ENCODE measurements at regions not wholly inside any gene's neighbourhood (a gene's known extent, or its start where the extent isn't known, plus 50 kb on each side); places are given as distances from the start of the nearest gene placed in this dataset.

- ChIA-PET POLR2A (no interaction called here), CTCF (no interaction called here)
- Histone ChIP-seq H2AFZ (ENCODE audit: low read depth, low read length) (no peak overlapping the region), H3K4me2 (ENCODE audit: insufficient read depth, low read length) (no peak overlapping the region), H3K27ac (ENCODE audit: insufficient read depth, low read depth, low read length) (no peak overlapping the region), H3K27me3 (ENCODE audit: control insufficient read depth in 2 of 2, insufficient read depth in 2 of 2, low read length in 2 of 2) (peaks cover 0 to 2% of the 10 kb centered on the region in 2 experiments), H3K9me3 (replicated peaks; ENCODE audit: control insufficient read depth, insufficient read depth, low read length) (no peaks in the 10 kb centered on the region), H3K9me1 (replicated peaks; ENCODE audit: control insufficient read depth, extremely low read depth, insufficient read depth, low read length) (no peaks in the 10 kb centered on the region), H3K9ac (replicated peaks; ENCODE audit: extremely low read depth, insufficient read depth, low read length) (no peak overlapping the region), H3K4me3 (replicated peaks in 1 of 3; ENCODE audit: insufficient read depth in 1 of 3, low read depth in 1 of 3, low read length in 3 of 3) (no peak overlapping the region), H4K20me1 (replicated peaks; ENCODE audit: control insufficient read depth, extremely low read depth, insufficient read depth, low read length) (no peaks in the 10 kb centered on the region), H3K4me1 (ENCODE audit: control insufficient read depth, extremely low read depth, insufficient read depth, low read length) (no peaks in the 10 kb centered on the region), H3K36me3 (ENCODE audit: control insufficient read depth in 2 of 2, extremely low read depth in 1 of 2, insufficient read depth in 2 of 2, low read length in 2 of 2) (no peaks in the 10 kb centered on the region), H3K79me2 (ENCODE audit: control insufficient read depth, insufficient read depth, low read length) (no peaks in the 10 kb centered on the region)
- intact Hi-C loops (cut with micrococcal nuclease) (no loop called here), dilution Hi-C loops (cut with MboI; ENCODE audit: extremely low pct_ligation_motif_present, low sequenced_read_pairs) (no loop called here)
- BruUV-seq (replicated peaks): no TSS peak
- FAIRE-seq (no peak), DNase-seq (ENCODE audit: low read depth, low spot score) (no peak)
- TF ChIP-seq MYC (IDR thresholded peaks at IDR 0.05; ENCODE audit: low read depth, low read length): no peak
- TF ChIP-seq POLR2A (IDR thresholded peaks at IDR 0.05; ENCODE audit: low read depth, low read length): no peak
- TF ChIP-seq CTCF (IDR thresholded peaks at IDR 0.05; ENCODE audit: extremely low read depth in 1 of 2, insufficient read depth in 1 of 2, low read depth in 1 of 2, low read length in 2 of 2): no peak
- no peak for TF ChIP-seq GATA2 (IDR thresholded peaks at IDR 0.05; ENCODE audit: insufficient read depth, insufficient read length, low read depth, low read length)
- TF ChIP-seq JUN (IDR thresholded peaks at IDR 0.05; ENCODE audit: borderline replicate concordance, insufficient read depth, insufficient read length, low read depth): no peak
- TF ChIP-seq, protein P1, sequence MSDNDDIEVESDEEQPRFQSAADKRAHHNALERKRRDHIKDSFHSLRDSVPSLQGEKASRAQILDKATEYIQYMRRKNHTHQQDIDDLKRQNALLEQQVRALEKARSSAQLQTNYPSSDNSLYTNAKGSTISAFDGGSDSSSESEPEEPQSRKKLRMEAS (IDR thresholded peaks at IDR 0.05; ENCODE audit: insufficient read depth, insufficient read length): no peak
- TF ChIP-seq FOS (IDR thresholded peaks at IDR 0.05; ENCODE audit: borderline replicate concordance, insufficient read depth, low read length): no peak
- TF ChIP-seq POLR2AphosphoS5 (IDR thresholded peaks at IDR 0.05; ENCODE audit: insufficient read depth, low read depth, low read length): no peak
- TF ChIP-seq EZH2 (IDR thresholded peaks at IDR 0.05; ENCODE audit: borderline replicate concordance, low read depth, low read length, severe bottlenecking): no peak
Measured at GRCh38 chr5:17370651-17371050, 127.4 kb upstream of the TAF11L2 start.
